ENCODE measurements at regions not wholly inside any gene's neighbourhood (a gene's known extent, or its start where the extent isn't known, plus 50 kb on each side); places are given as distances from the start of the nearest gene placed in this dataset.
"Not testable (repeated sequence)": the region's sequence is repeated elsewhere in the genome, so short reads cannot be mapped to it uniquely, and the experiment has no call there.

GRCh38 chr3:8317661-8318649 lies 183.7 kb upstream of the LMCD1 start:
- DNase-seq = no peak

- peak; percentile 27 for DNase-seq
Observed at GRCh38 chr3:8319935-8320634, 181.5 kb upstream of the LMCD1 start.

GRCh38 chr3:8320711-8321458 lies 180.7 kb upstream of the LMCD1 start:
- no peak for DNase-seq

GRCh38 chr3:8324747-8325146 lies 176.9 kb upstream of the LMCD1 start:
- peak; percentile 14 for DNase-seq

GRCh38 chr3:8325306-8325705 lies 176.3 kb upstream of the LMCD1 start:
- DNase-seq = no peak

GRCh38 chr3:8325833-8326232 lies 175.8 kb upstream of the LMCD1 start:
- DNase-seq = not testable (repeated sequence)

GRCh38 chr3:8327739-8328138 lies 173.9 kb upstream of the LMCD1 start:
- no peak for DNase-seq

GRCh38 chr3:8328967-8329366 lies 172.7 kb upstream of the LMCD1 start:
- DNase-seq = no peak

GRCh38 chr3:8329598-8329997 lies 172.0 kb upstream of the LMCD1 start:
- no peak for DNase-seq

GRCh38 chr3:8336456-8336855 lies 165.2 kb upstream of the LMCD1 start:
- no peak for DNase-seq

- DNase-seq = no peak
Observed at GRCh38 chr3:8338424-8338823, 163.2 kb upstream of the LMCD1 start.

- DNase-seq = no peak
Observed at GRCh38 chr3:8341821-8342247, 159.8 kb upstream of the LMCD1 start.

GRCh38 chr3:8343058-8343457 lies 158.6 kb upstream of the LMCD1 start:
- DNase-seq = no peak

GRCh38 chr3:8345398-8345797 lies 156.2 kb upstream of the LMCD1 start:
- DNase-seq = no peak

GRCh38 chr3:8348076-8348475 lies 153.5 kb upstream of the LMCD1 start:
- DNase-seq = no peak

GRCh38 chr3:8352475-8352874 lies 149.1 kb upstream of the LMCD1 start:
- DNase-seq = no peak

- no peak for DNase-seq
Observed at GRCh38 chr3:8353364-8353763, 148.3 kb upstream of the LMCD1 start.

- DNase-seq = no peak
Observed at GRCh38 chr3:8355346-8355745, 146.3 kb upstream of the LMCD1 start.

- DNase-seq = not testable (repeated sequence)
Observed at GRCh38 chr3:8356066-8356465, 145.6 kb upstream of the LMCD1 start.

GRCh38 chr3:8357859-8358258 lies 143.8 kb upstream of the LMCD1 start:
- no peak for DNase-seq

- no peak for DNase-seq
Observed at GRCh38 chr3:8359133-8359532, 142.5 kb upstream of the LMCD1 start.

GRCh38 chr3:8363200-8363599 lies 138.4 kb upstream of the LMCD1 start:
- no peak for DNase-seq

- DNase-seq = no peak
Observed at GRCh38 chr3:8365541-8365940, 136.1 kb upstream of the LMCD1 start.

All from activated CD4-positive, alpha-beta T cell treated with anti-CD3 and anti-CD28 coated beads, Interleukin-2, amount 50 U/mL, for 16 hours (primary cell).